GM18519 (cell line): ENCODE measurements at regions not wholly inside any gene's neighbourhood (a gene's known extent, or its start where the extent isn't known, plus 50 kb on each side); places are given as distances from the start of the nearest gene placed in this dataset.
"Not testable (repeated sequence)": the region's sequence is repeated elsewhere in the genome, so short reads cannot be mapped to it uniquely, and the experiment has no call there.

Experiments used
- ATAC-seq: cut with Tn5 transposase; IDR thresholded peaks from one replicate; pipeline ENCODE4 v1.9.1; 2021; ENCODE audit warnings: mild to moderate bottlenecking, moderate library complexity; ENCODE audit not compliant: unreplicated experiment, low FRiP score

- no peak for ATAC-seq
These were observed 251.0 kb upstream of the CWC22 start for GRCh38 chr2:180258041-180258537.

- ATAC-seq: no peak
These were observed 250.2 kb upstream of the CWC22 start for GRCh38 chr2:180257247-180257646.

- no peak for ATAC-seq
These were observed 248.9 kb upstream of the CWC22 start for GRCh38 chr2:180255981-180256380.

GRCh38 chr2:180254872-180255271 lies 247.8 kb upstream of the CWC22 start:
- no peak for ATAC-seq

GRCh38 chr2:180247658-180248057 lies 240.6 kb upstream of the CWC22 start:
- ATAC-seq: no peak

GRCh38 chr2:180246268-180246667 lies 239.2 kb upstream of the CWC22 start:
- ATAC-seq: no peak

- no peak for ATAC-seq
These were observed 233.7 kb upstream of the CWC22 start for GRCh38 chr2:180240774-180241173.

- no peak for ATAC-seq
These were observed 231.6 kb upstream of the CWC22 start for GRCh38 chr2:180238729-180239128.

GRCh38 chr2:180236061-180236460 lies 229.0 kb upstream of the CWC22 start:
- not testable (repeated sequence) for ATAC-seq

GRCh38 chr2:180235506-180235905 lies 228.4 kb upstream of the CWC22 start:
- ATAC-seq: not testable (repeated sequence)

- not testable (repeated sequence) for ATAC-seq
These were observed 227.9 kb upstream of the CWC22 start for GRCh38 chr2:180234991-180235390.

GRCh38 chr2:180231015-180231414 lies 223.9 kb upstream of the CWC22 start:
- ATAC-seq: no peak

- ATAC-seq: no peak
These were observed 220.4 kb upstream of the CWC22 start for GRCh38 chr2:180227461-180227860.

- ATAC-seq: no peak
These were observed 218.0 kb upstream of the CWC22 start for GRCh38 chr2:180225118-180225517.

- ATAC-seq: no peak
These were observed 215.5 kb upstream of the CWC22 start for GRCh38 chr2:180222644-180223043.

GRCh38 chr2:180219491-180219890 lies 212.4 kb upstream of the CWC22 start:
- no peak for ATAC-seq

- ATAC-seq: no peak
These were observed 201.7 kb upstream of the CWC22 start for GRCh38 chr2:180208841-180209240.

- no peak for ATAC-seq
These were observed 198.6 kb upstream of the CWC22 start for GRCh38 chr2:180205621-180206235.

- no peak for ATAC-seq
These were observed 196.9 kb upstream of the CWC22 start for GRCh38 chr2:180203972-180204371.

GRCh38 chr2:180202467-180202951 lies 195.4 kb upstream of the CWC22 start:
- no peak for ATAC-seq

GRCh38 chr2:180196419-180196977 lies 189.4 kb upstream of the CWC22 start:
- ATAC-seq: no peak

- no peak for ATAC-seq
These were observed 188.8 kb upstream of the CWC22 start for GRCh38 chr2:180195847-180196246.
